ENCODE measurements at regions not wholly inside any gene's neighbourhood (a gene's known extent, or its start where the extent isn't known, plus 50 kb on each side); places are given as distances from the start of the nearest gene placed in this dataset.

- DNase-seq: no peak
Measured at GRCh38 chr5:71872311-71872864, 153.3 kb downstream of the CARTPT start.

- DNase-seq: no peak
Measured at GRCh38 chr5:71873191-71873591, 154.1 kb downstream of the CARTPT start.

GRCh38 chr5:71874521-71874920 lies 155.4 kb downstream of the CARTPT start:
- no peak for DNase-seq

GRCh38 chr5:71877511-71877910 lies 158.4 kb downstream of the CARTPT start:
- DNase-seq: no peak

- DNase-seq: no peak
Measured at GRCh38 chr5:71880536-71880935, 161.5 kb downstream of the CARTPT start.

- no peak for DNase-seq
Measured at GRCh38 chr5:71882826-71883741, 164.0 kb downstream of the CARTPT start.

- no peak for DNase-seq
Measured at GRCh38 chr5:71883742-71884103, 164.6 kb downstream of the CARTPT start.

GRCh38 chr5:71884926-71885325 lies 165.9 kb downstream of the CARTPT start:
- DNase-seq: no peak

GRCh38 chr5:71886406-71886805 lies 167.3 kb downstream of the CARTPT start:
- DNase-seq: no peak

- DNase-seq: peak; percentile 9
Measured at GRCh38 chr5:71887680-71888079, 168.6 kb downstream of the CARTPT start.

- no peak for DNase-seq
Measured at GRCh38 chr5:71891406-71891805, 172.3 kb downstream of the CARTPT start.

- no peak for DNase-seq
Measured at GRCh38 chr5:71891856-71892255, 172.8 kb downstream of the CARTPT start.

- no peak for DNase-seq
Measured at GRCh38 chr5:71892641-71893365, 173.7 kb downstream of the CARTPT start.

GRCh38 chr5:71893451-71893850 lies 174.4 kb downstream of the CARTPT start:
- no peak for DNase-seq

- DNase-seq: no peak
Measured at GRCh38 chr5:71894091-71894490, 175.0 kb downstream of the CARTPT start.

- no peak for DNase-seq
Measured at GRCh38 chr5:71895546-71895945, 176.5 kb downstream of the CARTPT start.

- no peak for DNase-seq
Measured at GRCh38 chr5:71899865-71900342, 180.8 kb downstream of the CARTPT start.

- no peak for DNase-seq
Measured at GRCh38 chr5:71903808-71904207, 184.7 kb downstream of the CARTPT start.

GRCh38 chr5:71904852-71905251 lies 185.8 kb downstream of the CARTPT start:
- DNase-seq: no peak

GRCh38 chr5:71905834-71906711 lies 187.0 kb downstream of the CARTPT start:
- no peak for DNase-seq

GRCh38 chr5:71907001-71907588 lies 188.0 kb downstream of the CARTPT start:
- no peak for DNase-seq

- no peak for DNase-seq
Measured at GRCh38 chr5:71907608-71908145, 188.6 kb downstream of the CARTPT start.
